ENCODE measurements at regions not wholly inside any gene's neighbourhood (a gene's known extent, or its start where the extent isn't known, plus 50 kb on each side); places are given as distances from the start of the nearest gene placed in this dataset.

- intact Hi-C loops (cut with DNase I; ENCODE audit: low total_unique reads), result no loop called here
These were observed 68.8 kb downstream of the LLPH start for GRCh38 chr12:66061557-66062289.

DNA sequence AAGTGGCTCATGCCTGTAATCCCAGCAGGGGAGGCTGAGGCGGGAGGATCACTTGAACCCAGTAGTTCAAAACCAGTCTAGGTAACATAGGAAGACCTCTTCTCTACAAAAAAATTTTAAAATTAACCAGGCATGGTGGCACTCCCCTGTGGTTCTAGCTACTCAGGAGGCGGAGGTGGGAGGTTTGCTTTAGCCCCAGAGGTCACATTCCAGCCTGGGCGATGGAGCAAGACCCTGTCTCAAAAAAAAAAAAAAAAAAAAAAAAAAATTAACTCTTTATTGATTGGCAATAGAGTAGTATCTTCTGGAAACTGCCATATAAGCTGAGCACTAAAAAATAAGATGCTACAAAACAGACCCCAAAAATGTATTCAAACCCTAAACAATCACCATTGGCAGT is 69.5 kb downstream of the LLPH start:
- Histone ChIP-seq H3K36me3 (no peaks in the 10 kb centered on the region), H3K4me3 (no peak overlapping the region), H3K27ac (no peak overlapping the region), H3K4me1 (no peaks in the 10 kb centered on the region), H3K9me3 (no peaks in the 10 kb centered on the region), H3K27me3 (no peaks in the 10 kb centered on the region)
- ATAC-seq (no peak), DNase-seq (no peak)
- intact Hi-C loops (cut with DNase I; ENCODE audit: low total_unique reads), result no loop called here
- in situ Hi-C loops (cut with MboI; ENCODE audit: low sequenced_read_pairs in 4 of 4), result no loop called here
- TF ChIP-seq POLR2A (IDR thresholded peaks at IDR 0.05), result no peak

More at GRCh38 chr12:66061557-66062289, 68.8 kb downstream of the LLPH start:
- no peak overlapping the region for H3K4me3 ChIP-seq
- ATAC-seq (no peak), DNase-seq (no peak)
- no peak overlapping the region for H3K27ac ChIP-seq
- no peaks in the 10 kb centered on the region for H3K27me3 ChIP-seq
- no peaks in the 10 kb centered on the region for H3K4me1 ChIP-seq
- no peak for TF ChIP-seq POLR2A (IDR thresholded peaks at IDR 0.05)
- TF ChIP-seq, protein P1, sequence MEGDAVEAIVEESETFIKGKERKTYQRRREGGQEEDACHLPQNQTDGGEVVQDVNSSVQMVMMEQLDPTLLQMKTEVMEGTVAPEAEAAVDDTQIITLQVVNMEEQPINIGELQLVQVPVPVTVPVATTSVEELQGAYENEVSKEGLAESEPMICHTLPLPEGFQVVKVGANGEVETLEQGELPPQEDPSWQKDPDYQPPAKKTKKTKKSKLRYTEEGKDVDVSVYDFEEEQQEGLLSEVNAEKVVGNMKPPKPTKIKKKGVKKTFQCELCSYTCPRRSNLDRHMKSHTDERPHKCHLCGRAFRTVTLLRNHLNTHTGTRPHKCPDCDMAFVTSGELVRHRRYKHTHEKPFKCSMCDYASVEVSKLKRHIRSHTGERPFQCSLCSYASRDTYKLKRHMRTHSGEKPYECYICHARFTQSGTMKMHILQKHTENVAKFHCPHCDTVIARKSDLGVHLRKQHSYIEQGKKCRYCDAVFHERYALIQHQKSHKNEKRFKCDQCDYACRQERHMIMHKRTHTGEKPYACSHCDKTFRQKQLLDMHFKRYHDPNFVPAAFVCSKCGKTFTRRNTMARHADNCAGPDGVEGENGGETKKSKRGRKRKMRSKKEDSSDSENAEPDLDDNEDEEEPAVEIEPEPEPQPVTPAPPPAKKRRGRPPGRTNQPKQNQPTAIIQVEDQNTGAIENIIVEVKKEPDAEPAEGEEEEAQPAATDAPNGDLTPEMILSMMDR (IDR thresholded peaks at IDR 0.05 in 4 of 5, conservative IDR thresholded peaks at IDR 0.05 in 1 of 5), result no peak
- no peaks in the 10 kb centered on the region for H3K9me3 ChIP-seq
- in situ Hi-C loops (cut with MboI; ENCODE audit: low sequenced_read_pairs in 4 of 4), result no loop called here
- no peaks in the 10 kb centered on the region for H3K36me3 ChIP-seq

GRCh38 chr12:66060163-66060907 is 70.2 kb downstream of the LLPH start:
- H3K36me3 ChIP-seq, result no peaks in the 10 kb centered on the region
- H3K27me3 ChIP-seq, result no peaks in the 10 kb centered on the region
- no peak for DNase-seq
- intact Hi-C loops (cut with DNase I; ENCODE audit: low total_unique reads), result no loop called here
- in situ Hi-C loops (cut with MboI; ENCODE audit: low sequenced_read_pairs in 4 of 4), result no loop called here
- H3K27ac ChIP-seq, result no peak overlapping the region
- H3K4me1 ChIP-seq, result no peaks in the 10 kb centered on the region
- ATAC-seq, result no peak
- no peaks in the 10 kb centered on the region for H3K9me3 ChIP-seq
- no peak overlapping the region for H3K4me3 ChIP-seq
- TF ChIP-seq, protein P1 (IDR thresholded peaks at IDR 0.05 in 4 of 5, conservative IDR thresholded peaks at IDR 0.05 in 1 of 5), result no peak
- no peak for TF ChIP-seq POLR2A (IDR thresholded peaks at IDR 0.05)

DNA sequence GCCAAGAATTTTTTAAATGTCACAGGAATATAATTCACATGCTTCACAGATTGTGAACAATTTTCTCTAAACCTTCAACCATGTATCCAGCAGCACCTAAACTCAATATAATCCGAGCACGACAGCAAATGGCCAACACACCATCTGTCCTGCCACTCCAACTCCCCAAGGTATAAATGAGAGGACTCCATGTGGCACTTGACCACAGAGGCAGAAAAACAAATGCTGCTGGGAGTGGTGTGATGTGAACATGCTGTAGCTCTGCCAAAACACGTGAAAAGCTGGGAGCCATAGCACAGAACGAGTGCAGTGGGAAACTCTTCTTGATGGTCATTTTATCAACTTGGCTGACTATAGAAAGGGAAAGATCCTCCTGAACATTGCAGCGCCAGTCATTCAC is 70.9 kb downstream of the LLPH start:
- Histone ChIP-seq H3K4me1 (no peaks in the 10 kb centered on the region), H3K36me3 (no peaks in the 10 kb centered on the region), H3K9me3 (no peaks in the 10 kb centered on the region), H3K27me3 (no peaks in the 10 kb centered on the region), H3K27ac (no peak overlapping the region), H3K4me3 (no peak overlapping the region)
- DNase-seq (no peak), ATAC-seq (no peak)
- TF ChIP-seq, protein P1 (IDR thresholded peaks at IDR 0.05 in 4 of 5, conservative IDR thresholded peaks at IDR 0.05 in 1 of 5), result no peak
- no peak for TF ChIP-seq POLR2A (IDR thresholded peaks at IDR 0.05)
- intact Hi-C loops (cut with DNase I; ENCODE audit: low total_unique reads), result no loop called here
- in situ Hi-C loops (cut with MboI; ENCODE audit: low sequenced_read_pairs in 4 of 4), result no loop called here

GRCh38 chr12:66058554-66058953 is 72.0 kb downstream of the LLPH start:
- Histone ChIP-seq H3K4me1 (no peaks in the 10 kb centered on the region), H3K36me3 (no peaks in the 10 kb centered on the region), H3K27ac (no peak overlapping the region), H3K27me3 (no peaks in the 10 kb centered on the region), H3K9me3 (no peaks in the 10 kb centered on the region), H3K4me3 (no peak overlapping the region)
- no peak for TF ChIP-seq POLR2A (IDR thresholded peaks at IDR 0.05)
- TF ChIP-seq, protein P1 (IDR thresholded peaks at IDR 0.05 in 4 of 5, conservative IDR thresholded peaks at IDR 0.05 in 1 of 5), result no peak
- DNase-seq (no peak), ATAC-seq (no peak)
- intact Hi-C loops (cut with DNase I; ENCODE audit: low total_unique reads) (no loop called here), in situ Hi-C loops (cut with MboI; ENCODE audit: low sequenced_read_pairs in 4 of 4) (no loop called here)
